T47D (cell line): ENCODE measurements at regions not wholly inside any gene's neighbourhood (a gene's known extent, or its start where the extent isn't known, plus 50 kb on each side); places are given as distances from the start of the nearest gene placed in this dataset.
"Not testable (repeated sequence)": the region's sequence is repeated elsewhere in the genome, so short reads cannot be mapped to it uniquely, and the experiment has no call there.

Experiments
- DNase-seq, 2 experiments: peaks; one replicate each; pipeline versions ENCODE4 v3.0.0 to v3.0.0-alpha.2; 2011 to 2012; ENCODE audit warnings: low read depth in 1 of 2, low spot score in 1 of 2
- JUND ChIP-seq: IDR thresholded peaks from 2 replicates; pipeline ENCODE4 v1.6.1; 2012; ENCODE audit warnings: low read depth
- in situ Hi-C: cut with HindIII; loops from 2 replicates; pipeline ENCODE4 v1.10.0; 2016; ENCODE audit warnings: low sequenced_read_pairs, low pct_unique_long_range_greater_than_20kb

- DNase-seq: no peak
- no peak for TF ChIP-seq JUND
- in situ Hi-C loops: no loop called here
These were observed 814.4 kb downstream of the NR4A2 start for GRCh38 chr2:155518094-155518493.

GRCh38 chr2:155517362-155517761 lies 815.2 kb downstream of the NR4A2 start:
- TF ChIP-seq JUND: no peak
- in situ Hi-C loops: no loop called here
- no peak for DNase-seq

GRCh38 chr2:155513248-155513647 lies 814.8 kb downstream of the KCNJ3 start:
- DNase-seq: no peak
- in situ Hi-C loops: no loop called here
- TF ChIP-seq JUND: no peak

DNA sequence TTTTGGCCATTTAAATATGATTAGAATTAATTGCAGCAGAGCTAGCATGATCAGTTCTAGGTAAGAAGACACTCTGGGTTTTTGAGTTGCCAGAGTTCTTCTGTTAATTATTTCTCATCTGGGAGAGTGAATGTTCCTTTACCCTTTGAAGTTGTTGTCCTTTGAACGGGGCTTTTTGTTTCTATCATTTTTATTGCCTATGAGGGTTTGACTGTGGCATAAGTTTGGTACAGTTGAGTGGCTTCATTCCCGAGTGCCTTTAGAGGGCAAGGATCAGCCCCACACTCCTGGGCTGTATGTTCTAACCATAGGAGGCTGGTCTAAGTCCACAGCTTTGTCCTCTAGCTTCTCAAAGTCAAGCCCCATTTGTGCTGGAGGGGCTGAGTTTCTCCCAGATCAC lies 804.3 kb downstream of the KCNJ3 start:
- in situ Hi-C loops: no loop called here
- TF ChIP-seq JUND: no peak

GRCh38 chr2:155498106-155498505 lies 799.6 kb downstream of the KCNJ3 start:
- TF ChIP-seq JUND: no peak
- in situ Hi-C loops: no loop called here

More for the DNA sequence above, 804.3 kb downstream of the KCNJ3 start:
- no peak for DNase-seq

GRCh38 chr2:155494744-155495143 lies 796.2 kb downstream of the KCNJ3 start:
- in situ Hi-C loops: no loop called here
- no peak for DNase-seq
- TF ChIP-seq JUND: no peak

More at GRCh38 chr2:155498106-155498505, 799.6 kb downstream of the KCNJ3 start:
- no peak for DNase-seq

GRCh38 chr2:155485141-155485842 lies 786.8 kb downstream of the KCNJ3 start:
- no peak for DNase-seq
- TF ChIP-seq JUND: no peak
- in situ Hi-C loops: no loop called here

GRCh38 chr2:155481141-155481540 lies 782.6 kb downstream of the KCNJ3 start:
- TF ChIP-seq JUND: no peak
- DNase-seq: no peak
- in situ Hi-C loops: no loop called here

- DNase-seq, in situ Hi-C loops: not testable (repeated sequence)
These were observed 773.5 kb downstream of the KCNJ3 start for GRCh38 chr2:155472018-155472417.

GRCh38 chr2:155456222-155456621 lies 757.7 kb downstream of the KCNJ3 start:
- peak in 1 of 2 experiments; percentile 3 for DNase-seq
- in situ Hi-C loops: no loop called here
- no peak for TF ChIP-seq JUND

DNA sequence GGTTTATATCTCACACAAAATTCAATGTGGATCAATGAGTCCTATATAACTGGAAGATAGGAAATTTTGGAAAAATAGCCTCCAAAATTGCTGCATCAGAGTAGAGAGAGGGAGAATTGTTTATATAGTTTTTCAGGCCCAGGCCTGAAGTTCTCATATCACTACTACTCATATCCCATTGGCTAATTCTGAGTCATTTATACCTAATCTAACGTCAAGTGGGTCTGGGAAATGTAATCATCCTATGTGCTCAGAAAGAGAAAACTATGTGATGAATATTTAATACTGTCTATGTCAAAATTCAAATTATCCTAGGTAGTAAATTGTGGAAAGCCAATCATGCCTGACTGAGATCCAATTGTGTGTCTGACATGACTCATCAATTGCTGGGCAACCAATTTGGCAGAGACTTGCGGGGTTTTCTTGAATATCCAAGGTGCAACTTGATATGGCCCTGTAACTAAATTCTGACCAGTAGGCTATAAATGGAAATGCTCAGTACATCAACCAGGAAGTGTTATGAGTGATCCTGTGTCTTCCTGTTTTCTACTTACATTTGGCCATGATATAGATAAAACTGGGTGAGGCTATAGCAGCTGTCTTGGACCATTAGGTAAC lies 744.4 kb downstream of the KCNJ3 start:
- TF ChIP-seq JUND: no peak
- in situ Hi-C loops: no loop called here
- no peak for DNase-seq

- in situ Hi-C loops: no loop called here
- DNase-seq: no peak
- TF ChIP-seq JUND: no peak
These were observed 743.6 kb downstream of the KCNJ3 start for GRCh38 chr2:155442088-155442487.

DNA sequence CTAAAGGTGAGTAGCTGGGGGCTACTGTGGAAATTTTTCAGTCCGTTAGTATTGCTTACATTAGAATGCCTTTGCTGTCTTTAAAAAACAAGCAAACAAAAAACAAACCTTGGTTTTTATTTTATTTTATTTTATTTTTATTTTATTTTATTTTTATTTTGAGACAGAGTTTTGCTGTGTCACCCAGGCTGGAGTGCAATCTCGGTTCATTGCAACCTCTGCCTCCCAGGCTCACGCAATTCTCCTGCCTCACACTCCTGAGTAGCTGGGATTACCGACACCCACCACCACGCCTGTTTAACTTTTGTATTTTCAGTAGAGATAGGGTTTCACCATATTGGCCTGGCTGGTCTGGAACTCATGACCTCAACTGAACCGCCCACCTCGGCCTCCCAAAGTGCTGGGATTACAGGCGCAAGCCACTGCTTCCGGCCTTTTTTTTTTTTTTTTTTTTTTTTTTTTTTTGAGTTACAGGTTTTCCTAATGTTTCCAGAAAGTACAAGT lies 732.6 kb downstream of the KCNJ3 start:
- no peak for DNase-seq
- in situ Hi-C loops: no loop called here
- no peak for TF ChIP-seq JUND
